Fibroblast of villous mesenchyme (primary cell): ENCODE measurements at regions not wholly inside any gene's neighbourhood (a gene's known extent, or its start where the extent isn't known, plus 50 kb on each side); places are given as distances from the start of the nearest gene placed in this dataset.

ENCODE experiments used
- DNase-seq: peaks from one replicate; pipeline ENCODE4 v3.0.0-alpha.2; 2010; ENCODE audit warnings: low read depth
- H3K4me3 ChIP-seq: 2 replicates; pipeline ENCODE4 v1.5.1; 2011; ENCODE audit warnings: low read depth, mild to moderate bottlenecking, low read length
- CTCF ChIP-seq: IDR thresholded peaks from 2 replicates; pipeline ENCODE4 v1.5.1; 2012; ENCODE audit warnings: low read depth, mild to moderate bottlenecking, low read length; ENCODE audit not compliant: insufficient read depth

DNA sequence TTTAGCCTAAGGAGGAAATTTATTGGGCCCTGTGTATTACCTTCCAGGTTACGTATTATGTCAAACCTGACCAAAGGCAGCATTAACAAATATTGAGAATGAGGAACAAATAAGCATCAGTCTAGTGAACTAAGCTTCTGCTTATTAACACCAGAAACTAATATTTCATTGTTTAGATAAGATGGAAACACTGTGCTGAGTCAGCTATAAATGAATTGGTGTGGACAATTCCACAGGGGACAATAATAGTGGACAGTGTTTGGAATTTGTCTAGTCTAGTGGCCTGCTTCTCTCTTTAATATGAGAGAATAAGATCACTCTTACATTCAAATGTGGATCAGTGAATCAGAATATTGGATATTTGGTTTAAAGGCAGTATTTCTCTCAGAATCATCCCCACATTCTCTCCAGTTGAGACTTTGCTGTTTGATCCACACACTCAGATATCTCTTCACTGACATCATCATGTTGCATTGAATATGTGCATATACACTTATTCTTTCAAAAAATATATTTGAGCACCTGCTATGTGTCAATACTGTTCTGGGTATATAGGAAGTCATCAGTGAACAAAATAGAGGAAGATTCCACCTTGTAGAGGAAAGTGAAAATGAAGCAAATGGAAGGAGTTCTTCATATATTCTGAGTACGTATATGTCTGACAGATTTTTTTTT is 136.3 kb downstream of the DIO2 start:
- no peak overlapping the region for H3K4me3 ChIP-seq
- no peak for TF ChIP-seq CTCF
- no peak for DNase-seq

DNA sequence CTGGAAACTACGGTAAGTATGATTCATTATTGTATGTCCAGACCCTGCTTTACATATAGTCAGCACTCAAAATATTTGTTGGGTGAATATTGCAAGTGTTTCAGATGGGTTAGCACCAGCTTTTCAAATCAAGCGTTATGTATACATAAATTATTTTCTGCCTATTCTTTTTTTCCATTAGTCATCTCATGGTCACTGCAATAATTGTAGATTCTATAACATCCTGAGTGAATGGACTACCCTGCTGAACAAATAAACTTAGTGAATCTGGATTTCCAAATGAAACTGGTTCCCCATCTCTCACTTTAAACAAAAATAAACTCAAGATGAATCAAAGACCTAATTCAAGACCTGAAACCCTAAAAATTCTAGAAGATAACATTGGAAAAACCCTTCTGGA is 152.3 kb downstream of the DIO2 start:
- no peak for TF ChIP-seq CTCF
- no peak overlapping the region for H3K4me3 ChIP-seq
- DNase-seq, result no peak

DNA sequence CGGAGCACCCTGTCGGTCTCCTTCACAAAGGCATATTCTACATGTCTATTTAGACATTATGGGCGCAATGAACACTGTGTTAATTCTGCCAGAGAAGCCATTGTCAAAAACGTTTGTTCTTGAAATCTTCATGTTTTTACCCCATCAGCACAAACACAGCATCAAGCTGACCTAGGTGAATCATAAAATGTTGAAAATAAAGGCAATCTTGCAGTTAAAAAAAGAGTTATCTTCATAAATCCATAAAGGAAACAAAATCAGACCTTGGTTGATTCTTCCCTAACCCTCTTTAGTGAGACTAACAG is 154.9 kb downstream of the DIO2 start:
- no peak overlapping the region for H3K4me3 ChIP-seq
- no peak for TF ChIP-seq CTCF
- DNase-seq, result no peak

GRCh38 chr14:80055667-80056496 is 155.4 kb downstream of the DIO2 start:
- no peak overlapping the region for H3K4me3 ChIP-seq
- DNase-seq, result peak; percentile 66
- peak; percentile 85 for TF ChIP-seq CTCF

GRCh38 chr14:80055226-80055625 is 156.1 kb downstream of the DIO2 start:
- no peak for DNase-seq
- no peak for TF ChIP-seq CTCF
- H3K4me3 ChIP-seq, result no peak overlapping the region

GRCh38 chr14:80054020-80054419 is 157.3 kb downstream of the DIO2 start:
- H3K4me3 ChIP-seq, result no peak overlapping the region
- TF ChIP-seq CTCF, result no peak
- DNase-seq, result no peak
